ENCODE measurements at regions not wholly inside any gene's neighbourhood (a gene's known extent, or its start where the extent isn't known, plus 50 kb on each side); places are given as distances from the start of the nearest gene placed in this dataset.
"Not testable (repeated sequence)": the region's sequence is repeated elsewhere in the genome, so short reads cannot be mapped to it uniquely, and the experiment has no call there.

- no peak for DNase-seq (ENCODE audit: low read depth)
Measured at GRCh38 chr7:113389112-113389646, 270.8 kb upstream of the SMIM30 start.

GRCh38 chr7:113383638-113384037, 265.3 kb upstream of the SMIM30 start:
- DNase-seq (ENCODE audit: low read depth), result no peak

- DNase-seq (ENCODE audit: low read depth), result no peak
Measured at GRCh38 chr7:113379746-113380145, 261.4 kb upstream of the SMIM30 start.

GRCh38 chr7:113374955-113375354, 256.6 kb upstream of the SMIM30 start:
- no peak for DNase-seq (ENCODE audit: low read depth)

- DNase-seq (ENCODE audit: low read depth), result no peak
Measured at GRCh38 chr7:113373863-113374262, 255.5 kb upstream of the SMIM30 start.

GRCh38 chr7:113371416-113372043, 253.2 kb upstream of the SMIM30 start:
- no peak for DNase-seq (ENCODE audit: low read depth)

GRCh38 chr7:113370910-113371309, 252.6 kb upstream of the SMIM30 start:
- DNase-seq (ENCODE audit: low read depth), result no peak

- no peak for DNase-seq (ENCODE audit: low read depth)
Measured at GRCh38 chr7:113368256-113368655, 249.9 kb upstream of the SMIM30 start.

GRCh38 chr7:113367041-113367586, 248.8 kb upstream of the SMIM30 start:
- DNase-seq (ENCODE audit: low read depth), result no peak

GRCh38 chr7:113366122-113366521, 247.8 kb upstream of the SMIM30 start:
- no peak for DNase-seq (ENCODE audit: low read depth)

- no peak for DNase-seq (ENCODE audit: low read depth)
Measured at GRCh38 chr7:113349339-113349738, 231.0 kb upstream of the SMIM30 start.

- DNase-seq (ENCODE audit: low read depth), result no peak
Measured at GRCh38 chr7:113339661-113340060, 221.3 kb upstream of the SMIM30 start.

- no peak for DNase-seq (ENCODE audit: low read depth)
Measured at GRCh38 chr7:113338071-113338696, 219.8 kb upstream of the SMIM30 start.

- not testable (repeated sequence) for DNase-seq (ENCODE audit: low read depth)
Measured at GRCh38 chr7:113336838-113337237, 218.5 kb upstream of the SMIM30 start.

- no peak for DNase-seq (ENCODE audit: low read depth)
Measured at GRCh38 chr7:113331155-113331898, 213.0 kb upstream of the SMIM30 start.

GRCh38 chr7:113321201-113321600, 202.8 kb upstream of the SMIM30 start:
- DNase-seq (ENCODE audit: low read depth), result no peak

GRCh38 chr7:113320419-113320818, 202.1 kb upstream of the SMIM30 start:
- no peak for DNase-seq (ENCODE audit: low read depth)

GRCh38 chr7:113314594-113314993, 196.2 kb upstream of the SMIM30 start:
- DNase-seq (ENCODE audit: low read depth), result no peak

- DNase-seq (ENCODE audit: low read depth), result no peak
Measured at GRCh38 chr7:113308399-113308798, 190.0 kb upstream of the SMIM30 start.

GRCh38 chr7:113307147-113307546, 188.8 kb upstream of the SMIM30 start:
- no peak for DNase-seq (ENCODE audit: low read depth)

GRCh38 chr7:113306302-113306701, 187.9 kb upstream of the SMIM30 start:
- no peak for DNase-seq (ENCODE audit: low read depth)

- no peak for DNase-seq (ENCODE audit: low read depth)
Measured at GRCh38 chr7:113304104-113304503, 185.8 kb upstream of the SMIM30 start.

- not testable (repeated sequence) for DNase-seq (ENCODE audit: low read depth)
Measured at GRCh38 chr7:113303388-113303787, 185.0 kb upstream of the SMIM30 start.

Data from activated gamma-delta T cell treated with anti-CD3 and anti-CD28 coated beads, Interleukin-2, amount 50 U/mL, for 16 hours (primary cell).